ENCODE measurements at regions not wholly inside any gene's neighbourhood (a gene's known extent, or its start where the extent isn't known, plus 50 kb on each side); places are given as distances from the start of the nearest gene placed in this dataset.

DNA sequence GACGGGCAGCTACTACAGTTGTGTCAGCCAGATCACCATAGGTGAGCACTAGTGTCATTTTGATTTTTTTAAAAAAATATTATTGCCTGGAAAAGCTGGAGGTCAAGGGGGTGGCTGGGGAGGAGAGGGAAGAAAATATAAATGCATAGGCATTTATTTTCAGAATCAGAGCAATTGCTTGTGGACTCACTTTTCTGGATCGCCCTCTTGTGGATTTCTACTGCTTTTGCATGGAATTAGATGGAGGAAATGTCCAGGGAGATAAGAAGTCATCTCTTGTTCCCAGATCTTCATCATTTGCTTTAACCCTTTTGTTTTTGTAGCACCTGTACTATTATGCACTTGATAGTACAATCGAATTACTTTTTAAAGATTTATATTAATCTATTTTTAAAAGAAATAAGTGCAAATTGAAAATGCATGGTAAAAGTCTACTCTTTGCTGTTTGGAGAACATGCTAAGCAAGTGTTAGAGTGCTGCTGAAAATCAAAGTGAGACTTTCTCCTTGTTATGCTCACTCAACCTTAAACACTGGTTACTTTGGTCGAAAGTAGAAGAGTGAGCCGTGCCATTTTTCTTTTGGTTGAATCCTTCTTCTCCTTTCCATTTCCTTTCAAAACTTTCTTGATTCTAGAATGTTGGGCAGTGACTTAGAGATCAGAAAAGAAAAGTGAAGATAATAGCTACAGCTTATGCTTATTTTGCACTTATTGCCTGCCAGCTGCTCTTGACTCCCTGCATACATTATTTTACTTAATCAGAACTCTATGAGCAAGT is 60.6 kb upstream of the ANO4 start:
- ChIA-PET POLR2A (interaction anchor here (0.6 kb wide), 1 partner anchor 388 kb away, joined by 4 read pairs; no protein-coding TSS in a partner anchor), CTCF (interaction anchor here (0.6 to 4.8 kb wide), 18 partner anchors 8 to 702 kb away, joined by 3 to 27 read pairs (median 4); partner anchors contain the start of gene ACTR6)
- Histone ChIP-seq H3K27me3 (ENCODE audit: control insufficient read depth, insufficient read depth, low read length) (no peaks in the 10 kb centered on the region), H3K4me3 (ENCODE audit: low read depth, low read length) (no peak overlapping the region), H3K9me3 (ENCODE audit: control insufficient read depth, insufficient read depth, low read length) (no peaks in the 10 kb centered on the region), H3K27ac (ENCODE audit: low read depth, low read length) (no peak overlapping the region)
- DNase-seq (ENCODE audit: low read depth, low spot score), result peak; percentile 10
- TF ChIP-seq, protein P1, sequence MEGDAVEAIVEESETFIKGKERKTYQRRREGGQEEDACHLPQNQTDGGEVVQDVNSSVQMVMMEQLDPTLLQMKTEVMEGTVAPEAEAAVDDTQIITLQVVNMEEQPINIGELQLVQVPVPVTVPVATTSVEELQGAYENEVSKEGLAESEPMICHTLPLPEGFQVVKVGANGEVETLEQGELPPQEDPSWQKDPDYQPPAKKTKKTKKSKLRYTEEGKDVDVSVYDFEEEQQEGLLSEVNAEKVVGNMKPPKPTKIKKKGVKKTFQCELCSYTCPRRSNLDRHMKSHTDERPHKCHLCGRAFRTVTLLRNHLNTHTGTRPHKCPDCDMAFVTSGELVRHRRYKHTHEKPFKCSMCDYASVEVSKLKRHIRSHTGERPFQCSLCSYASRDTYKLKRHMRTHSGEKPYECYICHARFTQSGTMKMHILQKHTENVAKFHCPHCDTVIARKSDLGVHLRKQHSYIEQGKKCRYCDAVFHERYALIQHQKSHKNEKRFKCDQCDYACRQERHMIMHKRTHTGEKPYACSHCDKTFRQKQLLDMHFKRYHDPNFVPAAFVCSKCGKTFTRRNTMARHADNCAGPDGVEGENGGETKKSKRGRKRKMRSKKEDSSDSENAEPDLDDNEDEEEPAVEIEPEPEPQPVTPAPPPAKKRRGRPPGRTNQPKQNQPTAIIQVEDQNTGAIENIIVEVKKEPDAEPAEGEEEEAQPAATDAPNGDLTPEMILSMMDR (IDR thresholded peaks at IDR 0.05; ENCODE audit: low read depth, low read length), result peak; percentile 70

DNA sequence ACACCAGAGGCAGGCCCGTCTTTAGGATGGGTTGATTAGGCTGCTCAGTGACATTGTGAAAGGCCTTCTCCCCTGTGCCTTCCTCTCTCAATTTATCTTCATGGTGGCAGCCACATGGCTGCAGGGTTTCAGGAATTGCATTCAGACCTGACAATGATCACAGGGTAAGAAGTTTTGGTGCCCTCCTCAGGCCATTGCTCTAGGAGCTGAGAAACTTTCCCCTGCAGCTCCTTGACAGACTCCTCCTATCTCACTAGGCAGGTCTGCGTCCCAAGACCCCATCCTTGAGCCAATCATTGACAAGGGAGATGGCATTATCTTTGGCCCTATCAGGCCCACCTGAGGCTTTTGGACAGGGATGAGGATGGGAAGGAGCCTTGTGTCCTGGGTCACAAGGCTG is 57.4 kb upstream of the ANO4 start:
- Histone ChIP-seq H3K27ac (ENCODE audit: low read depth, low read length) (no peak overlapping the region), H3K27me3 (ENCODE audit: control insufficient read depth, insufficient read depth, low read length) (no peaks in the 10 kb centered on the region), H3K9me3 (ENCODE audit: control insufficient read depth, insufficient read depth, low read length) (no peaks in the 10 kb centered on the region), H3K4me3 (ENCODE audit: low read depth, low read length) (no peak overlapping the region)
- ChIA-PET CTCF (interaction anchor here (1.2 kb wide), 1 partner anchor 389 kb away, joined by 3 read pairs; no protein-coding TSS in a partner anchor), POLR2A (no interaction called here)
- TF ChIP-seq, protein P1 (IDR thresholded peaks at IDR 0.05; ENCODE audit: low read depth, low read length), result no peak
- no peak for DNase-seq (ENCODE audit: low read depth, low spot score)

DNA sequence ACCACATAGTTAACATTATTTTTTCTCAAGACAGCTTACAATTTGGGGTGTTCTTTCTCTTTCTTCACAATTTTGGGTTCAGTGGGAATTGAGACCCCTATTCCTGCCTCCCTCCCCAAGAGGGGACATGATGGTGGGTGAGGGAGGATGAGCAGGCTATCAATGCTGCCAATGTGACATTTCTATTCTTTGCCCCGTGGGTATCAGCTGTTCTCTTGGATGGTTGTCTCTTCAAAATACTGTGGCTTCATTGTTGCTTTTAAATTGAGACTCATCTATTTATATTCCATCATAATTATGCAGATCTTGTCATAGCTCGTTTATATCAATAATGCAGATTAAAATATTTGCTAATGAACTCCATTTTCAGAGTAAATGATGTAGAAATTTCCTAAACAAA is 56.5 kb upstream of the ANO4 start:
- Histone ChIP-seq H3K9me3 (ENCODE audit: control insufficient read depth, insufficient read depth, low read length) (no peaks in the 10 kb centered on the region), H3K4me3 (ENCODE audit: low read depth, low read length) (no peak overlapping the region), H3K27ac (ENCODE audit: low read depth, low read length) (no peak overlapping the region), H3K27me3 (ENCODE audit: control insufficient read depth, insufficient read depth, low read length) (no peaks in the 10 kb centered on the region)
- TF ChIP-seq, protein P1 (IDR thresholded peaks at IDR 0.05; ENCODE audit: low read depth, low read length), result no peak
- CTCF ChIA-PET, result interaction anchor here (0.5 to 1.1 kb wide), 4 partner anchors 9 to 677 kb away, joined by 3 to 4 read pairs (median 3); no protein-coding TSS in a partner anchor
- POLR2A ChIA-PET, result no interaction called here
- no peak for DNase-seq (ENCODE audit: low read depth, low spot score)

DNA sequence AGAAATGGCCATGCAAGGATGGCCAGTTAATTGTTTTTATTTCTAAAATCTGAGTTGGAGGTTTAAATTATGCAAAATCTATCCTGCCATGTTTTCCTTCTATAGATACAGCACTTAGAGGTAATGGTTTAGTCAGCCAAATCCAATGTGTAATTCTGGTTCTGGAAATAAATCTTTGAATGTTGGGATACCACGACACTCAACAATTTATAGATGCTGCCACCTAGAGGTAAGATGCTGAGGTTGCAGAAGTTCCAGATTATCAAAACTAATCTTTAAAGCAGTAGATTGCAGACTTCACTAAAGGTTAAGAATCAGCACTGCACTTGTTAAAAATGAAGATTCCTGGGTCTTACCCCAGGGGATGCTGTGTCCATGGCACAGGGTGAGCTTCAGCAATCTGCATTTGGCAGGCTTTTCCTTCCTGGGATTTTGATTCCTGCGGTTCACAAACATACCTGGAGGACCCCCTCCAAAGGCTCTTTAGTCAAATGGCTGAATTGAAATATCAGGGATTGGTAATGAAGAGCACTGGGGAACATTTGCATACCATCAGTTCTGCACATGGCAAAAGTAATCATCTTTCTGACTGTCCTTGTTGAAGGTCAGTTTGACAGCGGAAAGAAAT is 53.4 kb upstream of the ANO4 start:
- no peak for DNase-seq (ENCODE audit: low read depth, low spot score)
- TF ChIP-seq, protein P1 (IDR thresholded peaks at IDR 0.05; ENCODE audit: low read depth, low read length), result peak; percentile 71
- Histone ChIP-seq H3K9me3 (ENCODE audit: control insufficient read depth, insufficient read depth, low read length) (no peaks in the 10 kb centered on the region), H3K27ac (ENCODE audit: low read depth, low read length) (no peak overlapping the region), H3K27me3 (ENCODE audit: control insufficient read depth, insufficient read depth, low read length) (no peaks in the 10 kb centered on the region), H3K4me3 (ENCODE audit: low read depth, low read length) (no peak overlapping the region)
- ChIA-PET POLR2A (no interaction called here), CTCF (interaction anchor here (0.5 to 2.5 kb wide), 7 partner anchors 8 to 506 kb away, joined by 3 to 13 read pairs (median 3); no protein-coding TSS in a partner anchor)

DNA sequence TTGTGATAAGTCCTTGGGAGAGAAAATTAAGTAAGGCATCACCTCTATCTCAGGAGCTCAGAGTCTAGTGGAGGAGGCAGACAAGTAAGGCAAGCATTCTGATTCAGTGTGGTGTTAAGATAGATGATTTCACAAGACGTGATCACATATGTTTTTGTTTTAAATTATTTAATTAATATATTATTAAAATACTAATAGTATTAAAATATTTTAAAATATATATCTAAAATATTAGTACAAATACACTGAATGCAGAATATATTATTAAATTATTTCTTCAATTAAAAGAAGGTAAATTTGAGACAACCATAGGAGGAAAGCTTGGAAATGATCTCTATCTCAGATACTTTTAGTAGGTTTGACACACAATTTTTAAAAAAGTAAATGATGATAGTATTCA is 51.5 kb upstream of the ANO4 start:
- H3K27me3 ChIP-seq (ENCODE audit: control insufficient read depth, insufficient read depth, low read length), result no peaks in the 10 kb centered on the region
- H3K27ac ChIP-seq (ENCODE audit: low read depth, low read length), result no peak overlapping the region
- ChIA-PET CTCF (interaction anchor here (0.6 to 2.5 kb wide), 2 partner anchors 10 to 391 kb away, joined by 4 to 13 read pairs; no protein-coding TSS in a partner anchor), POLR2A (no interaction called here)
- DNase-seq (ENCODE audit: low read depth, low spot score), result no peak
- no peak overlapping the region for H3K4me3 ChIP-seq (ENCODE audit: low read depth, low read length)
- no peaks in the 10 kb centered on the region for H3K9me3 ChIP-seq (ENCODE audit: control insufficient read depth, insufficient read depth, low read length)
- TF ChIP-seq, protein P1 (IDR thresholded peaks at IDR 0.05; ENCODE audit: low read depth, low read length), result no peak

Measured in AG04450 (cell line).